OCI-LY1 (cell line): ENCODE measurements at regions not wholly inside any gene's neighbourhood (a gene's known extent, or its start where the extent isn't known, plus 50 kb on each side); places are given as distances from the start of the nearest gene placed in this dataset.

Experiments used
- CTCF ChIP-seq: fragments of 200-600 bp; sonication (generic), shearing (Covaris generic); IDR thresholded peaks from 2 replicates; pipeline ENCODE4 v1.5.1; 2017; ENCODE audit warnings: mild to moderate bottlenecking, antibody characterized with exemption, low read length, moderate library complexity, mixed read lengths
- EZH2 ChIP-seq: fragments of 200-600 bp; sonication (generic), shearing (Covaris generic); IDR thresholded peaks from 2 replicates; pipeline ENCODE4 v1.8.0; 2017; ENCODE audit warnings: borderline replicate concordance, mixed run types, mild to moderate bottlenecking, antibody characterized with exemption, low read length, moderate library complexity, mixed read lengths

DNA sequence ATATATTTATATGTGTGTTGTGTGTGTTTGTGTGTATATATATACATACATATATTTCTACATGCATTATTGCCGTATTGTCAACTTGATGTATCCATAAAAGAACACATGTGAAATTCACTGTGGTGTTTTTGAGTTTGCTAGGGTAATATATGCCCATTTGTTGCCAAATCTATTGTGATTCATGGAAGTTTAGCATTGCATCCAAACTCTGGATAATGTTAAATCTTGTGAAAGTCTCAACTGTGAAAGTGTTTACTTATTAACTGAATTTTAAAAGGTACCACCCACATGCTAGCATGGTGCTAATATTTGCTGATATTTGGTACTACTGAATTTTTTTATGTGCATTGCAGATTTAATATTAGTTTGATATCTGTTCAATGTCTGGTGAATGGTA is 96.6 kb upstream of the SLC8A1 start:
- no peak for TF ChIP-seq CTCF
- TF ChIP-seq EZH2 = no peak
